GM21515 (cell line): ENCODE measurements at regions not wholly inside any gene's neighbourhood (a gene's known extent, or its start where the extent isn't known, plus 50 kb on each side); places are given as distances from the start of the nearest gene placed in this dataset.
"Not testable (repeated sequence)": the region's sequence is repeated elsewhere in the genome, so short reads cannot be mapped to it uniquely, and the experiment has no call there.

Experiments
- ATAC-seq: cut with Tn5 transposase; IDR thresholded peaks from one replicate; pipeline ENCODE4 v1.9.1; 2021; ENCODE audit not compliant: unreplicated experiment

DNA sequence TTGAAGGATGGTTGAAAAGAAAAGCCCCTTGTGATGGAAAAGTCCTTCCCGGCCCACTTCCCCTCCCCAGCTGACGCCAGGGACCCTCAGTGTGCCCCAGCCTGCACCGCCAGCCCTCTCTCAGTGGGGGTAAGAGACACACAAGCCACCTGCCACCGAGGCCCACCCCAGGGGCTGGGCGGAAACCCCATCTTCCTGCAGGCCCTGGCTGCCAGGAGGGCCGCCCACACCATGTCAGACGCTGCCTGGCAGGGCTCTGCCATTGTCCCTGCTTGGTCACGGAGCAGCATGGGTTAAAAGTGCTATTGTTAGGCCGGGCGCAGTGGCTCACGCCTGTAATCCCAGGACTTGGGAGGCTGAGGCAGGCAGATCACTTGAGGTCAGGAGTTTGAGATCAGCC is 142.0 kb upstream of the ZNF469 start:
- ATAC-seq, result not testable (repeated sequence)

- not testable (repeated sequence) for ATAC-seq
Observed at GRCh38 chr16:88241404-88242311, 141.1 kb upstream of the ZNF469 start.

DNA sequence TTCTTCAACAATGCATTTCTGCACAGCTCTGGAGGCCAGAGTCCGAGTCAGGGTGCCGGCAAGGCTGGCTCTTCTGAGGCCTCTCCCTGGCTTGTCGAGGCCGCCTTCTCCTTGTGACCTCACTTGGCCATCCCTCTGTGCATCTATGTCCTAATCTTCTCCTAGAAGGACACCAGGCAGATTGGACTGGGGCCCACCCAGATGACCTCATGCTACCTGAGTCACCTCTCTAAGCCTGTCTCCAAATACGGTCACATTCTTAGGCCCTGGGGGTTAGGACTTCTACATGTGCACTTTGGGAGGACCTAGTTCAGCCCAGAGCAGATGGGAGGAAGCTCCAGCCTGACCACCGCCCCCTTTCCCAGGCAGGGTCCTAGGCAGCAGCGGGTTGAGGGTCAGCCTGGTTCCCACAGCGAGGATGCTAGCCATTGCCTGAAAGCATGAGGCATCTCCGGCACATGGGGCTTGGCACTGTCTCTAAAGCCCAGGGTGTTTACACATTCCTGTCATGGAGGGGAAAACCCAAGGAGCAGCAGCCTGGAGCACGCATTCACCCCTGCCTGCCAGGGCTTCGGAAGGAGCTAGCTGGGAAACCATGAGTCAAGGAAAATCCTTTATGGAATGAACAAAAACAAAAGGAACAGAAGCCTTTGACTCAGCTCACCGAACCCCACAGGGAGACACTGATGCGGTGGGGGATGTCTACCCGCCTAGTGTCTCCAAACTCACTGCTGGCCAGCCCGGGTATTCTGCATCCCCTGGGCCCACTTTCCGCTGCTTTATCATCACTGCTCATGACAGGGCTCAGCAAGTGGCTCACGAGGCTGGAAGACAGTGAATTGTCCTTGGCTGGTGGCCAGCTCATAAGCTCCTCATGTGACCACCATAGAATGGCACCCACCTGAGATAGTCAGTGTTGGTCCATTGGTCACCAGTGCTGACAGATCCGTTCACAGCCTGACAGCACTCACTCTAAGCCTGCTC is 140.2 kb upstream of the ZNF469 start:
- not testable (repeated sequence) for ATAC-seq

GRCh38 chr16:88243921-88244320 is 138.8 kb upstream of the ZNF469 start:
- not testable (repeated sequence) for ATAC-seq

DNA sequence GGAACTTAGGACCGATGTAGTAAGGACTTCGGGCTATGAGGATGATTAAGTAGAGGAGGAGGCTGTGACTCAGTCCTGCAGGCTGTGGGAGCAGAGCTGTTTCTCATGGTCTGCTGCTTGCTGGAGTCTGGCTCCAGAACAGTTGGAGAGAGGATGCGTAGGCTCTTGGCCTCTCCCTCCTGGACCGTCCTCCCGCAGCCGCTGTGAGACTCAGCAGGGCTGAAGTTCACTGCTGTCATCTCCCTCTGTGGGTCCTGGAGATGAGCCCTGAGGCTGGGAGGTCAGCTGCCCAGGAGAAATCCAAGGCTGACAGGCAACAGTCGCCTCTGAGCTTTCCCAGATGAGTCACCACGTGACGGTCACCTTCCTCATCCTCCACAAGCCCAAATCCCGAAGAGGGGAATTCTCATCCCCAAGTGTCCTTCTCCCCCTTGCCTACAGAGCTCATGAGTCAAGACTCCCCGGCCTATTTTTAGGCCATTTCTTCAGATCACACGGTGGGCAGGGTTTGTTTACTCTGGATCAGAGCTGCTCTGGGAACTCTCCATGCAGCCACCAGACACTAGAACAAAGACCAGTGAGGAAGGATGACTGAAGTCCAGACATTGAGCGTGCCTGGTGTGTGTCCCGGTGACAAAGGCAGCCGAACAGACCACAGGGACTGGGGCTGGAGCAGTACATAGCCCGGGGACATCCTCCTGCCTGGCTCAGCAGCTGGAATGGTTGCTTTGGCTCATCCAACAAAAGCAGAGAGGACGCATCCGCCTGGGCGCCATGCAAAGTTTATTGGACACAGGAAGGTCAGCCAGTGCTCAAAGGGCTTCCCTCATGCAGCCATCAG is 137.3 kb upstream of the ZNF469 start:
- ATAC-seq, result not testable (repeated sequence)

DNA sequence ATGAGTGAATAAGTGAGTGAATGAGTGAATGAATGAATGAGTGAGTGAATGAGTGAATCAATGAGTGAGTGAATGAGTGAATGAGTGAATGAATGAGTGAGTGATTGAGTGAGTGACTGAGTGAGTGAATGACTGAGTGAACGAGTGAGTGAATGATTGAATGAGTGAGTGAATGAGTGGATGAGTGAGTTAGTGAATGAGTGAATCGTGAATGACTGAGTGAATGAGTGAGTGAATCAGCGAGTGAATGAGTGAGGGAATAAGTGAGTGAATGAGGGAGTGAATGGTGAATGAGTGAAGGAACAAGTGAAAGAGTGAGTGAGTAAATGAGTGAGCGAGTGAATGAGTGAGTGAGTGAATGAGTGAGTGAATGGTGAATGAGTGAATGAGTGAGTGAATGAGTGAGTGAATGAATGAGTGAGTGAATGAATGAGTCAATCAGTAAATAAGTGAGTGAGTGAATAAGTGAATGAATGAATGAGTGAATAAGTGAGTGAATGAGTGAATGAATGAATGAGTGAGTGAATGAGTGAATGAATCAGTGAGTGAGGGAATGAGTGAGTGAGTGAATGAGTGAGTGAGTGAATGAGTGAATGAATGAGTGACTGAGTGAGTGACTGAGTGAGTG is 135.7 kb upstream of the ZNF469 start:
- ATAC-seq, result not testable (repeated sequence)

- not testable (repeated sequence) for ATAC-seq
Observed at GRCh38 chr16:88247583-88247966, 135.2 kb upstream of the ZNF469 start.

DNA sequence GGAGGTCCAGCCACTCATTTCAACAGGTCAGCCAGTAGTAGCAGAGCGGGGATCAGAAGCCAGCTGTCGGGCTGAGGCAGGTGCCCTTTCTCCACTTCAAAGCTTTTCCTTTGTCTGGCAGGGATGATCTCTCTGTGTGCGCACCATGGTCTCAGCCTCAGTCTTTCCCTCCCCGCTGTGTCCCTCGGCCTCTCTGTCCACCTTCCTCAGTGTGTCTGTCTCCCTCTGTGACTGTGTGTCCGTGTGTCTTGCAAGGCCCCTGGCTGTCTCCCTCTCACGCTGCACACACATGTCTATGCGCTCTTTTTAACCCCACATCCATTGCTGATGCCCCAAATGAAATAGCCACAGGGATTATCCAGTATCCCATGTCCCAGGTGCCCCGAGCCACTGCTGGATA is 134.0 kb upstream of the ZNF469 start:
- not testable (repeated sequence) for ATAC-seq

DNA sequence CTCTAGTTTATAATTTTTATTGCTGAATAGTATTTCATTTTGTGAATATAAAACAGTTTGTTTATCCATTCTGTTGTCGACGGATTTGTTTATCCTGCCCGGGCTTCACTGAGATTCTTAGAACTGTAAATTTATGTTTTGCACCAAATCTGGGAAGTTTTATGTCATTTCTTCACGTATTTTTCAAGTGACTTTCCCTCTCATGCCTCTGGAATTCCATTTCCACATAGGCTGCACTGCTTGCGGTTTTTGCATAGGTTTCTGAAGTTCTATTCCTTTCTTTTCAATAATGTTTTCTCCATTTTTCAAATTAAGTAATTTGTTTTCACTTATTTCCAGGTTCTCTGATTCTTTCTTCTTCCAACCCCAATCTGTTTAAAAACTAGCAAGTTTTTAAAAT is 132.4 kb upstream of the ZNF469 start:
- ATAC-seq, result not testable (repeated sequence)

DNA sequence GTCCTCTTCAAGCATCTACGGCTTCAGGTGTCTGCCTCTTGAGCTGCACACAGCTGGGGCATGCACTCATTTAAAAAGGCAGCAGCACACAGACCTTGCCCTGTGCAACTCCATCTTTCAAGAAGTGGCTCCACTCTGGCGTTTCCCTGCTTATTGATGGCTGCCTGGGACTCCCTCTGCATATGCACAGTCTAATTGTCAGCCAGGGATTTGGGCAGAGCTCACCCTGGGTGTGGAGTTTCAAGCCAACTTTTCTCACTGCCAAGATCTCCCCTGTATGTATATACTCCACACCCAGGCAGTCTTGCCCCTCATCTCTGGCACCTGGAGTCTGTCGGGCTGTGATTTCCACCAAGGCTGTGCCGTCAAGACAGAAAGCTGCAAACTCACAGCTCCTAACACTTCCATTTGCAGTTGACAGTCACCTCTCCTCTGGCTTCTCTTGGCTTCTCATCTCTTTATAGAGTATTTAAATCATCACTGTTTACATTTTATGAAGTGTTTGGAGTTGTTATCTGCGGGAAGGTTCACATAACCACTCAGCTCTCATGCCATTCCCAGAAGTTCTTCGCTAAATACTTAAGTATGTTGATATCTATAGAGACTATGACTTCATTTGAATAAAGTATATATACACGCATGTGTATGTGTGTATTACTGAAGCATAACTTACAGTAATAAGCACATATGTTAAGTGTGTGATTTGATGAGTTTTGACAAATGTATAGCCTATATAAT is 130.5 kb upstream of the ZNF469 start:
- not testable (repeated sequence) for ATAC-seq

DNA sequence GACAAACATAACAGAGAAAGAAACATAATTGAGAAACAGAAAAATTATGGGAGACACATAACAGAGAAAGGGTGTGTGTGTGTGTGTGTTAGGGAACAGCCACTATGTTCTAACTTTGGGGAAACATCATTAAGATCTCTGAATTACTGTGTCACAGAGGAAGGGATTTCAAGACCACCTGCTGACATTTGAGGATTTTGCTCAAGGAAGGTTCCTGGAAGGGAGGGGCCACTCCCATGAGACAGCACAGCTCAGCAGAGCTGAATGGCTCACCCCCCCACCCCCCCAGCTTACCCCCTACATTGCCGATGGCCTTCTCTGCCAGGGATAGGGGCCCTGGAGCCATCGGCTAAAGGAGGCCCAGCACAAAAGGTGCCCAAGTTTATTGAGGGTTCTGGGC is 124.6 kb upstream of the ZNF469 start:
- not testable (repeated sequence) for ATAC-seq

GRCh38 chr16:88258764-88259525 is 123.8 kb upstream of the ZNF469 start:
- not testable (repeated sequence) for ATAC-seq

DNA sequence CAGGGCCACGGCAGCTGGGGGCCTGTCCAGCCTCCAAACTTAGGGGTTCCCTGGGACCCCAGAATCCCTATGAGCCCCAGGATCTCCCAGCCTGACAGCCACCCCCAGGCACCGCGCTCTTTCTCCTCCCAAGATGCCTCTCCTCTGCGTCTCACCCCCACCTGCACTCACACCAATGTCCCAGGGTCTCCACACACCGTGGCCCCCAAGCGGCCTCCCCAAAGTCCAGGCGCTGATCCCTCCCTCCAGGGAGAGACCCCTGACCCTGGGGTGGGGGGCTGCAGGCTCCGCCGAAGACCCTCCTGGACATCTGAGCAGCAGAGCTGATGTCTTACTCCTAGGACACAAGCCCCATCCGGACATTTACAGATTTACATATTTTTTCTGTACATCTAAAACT is 123.2 kb upstream of the ZNF469 start:
- ATAC-seq, result not testable (repeated sequence)

GRCh38 chr16:88260146-88260545 is 122.6 kb upstream of the ZNF469 start:
- ATAC-seq, result not testable (repeated sequence)

DNA sequence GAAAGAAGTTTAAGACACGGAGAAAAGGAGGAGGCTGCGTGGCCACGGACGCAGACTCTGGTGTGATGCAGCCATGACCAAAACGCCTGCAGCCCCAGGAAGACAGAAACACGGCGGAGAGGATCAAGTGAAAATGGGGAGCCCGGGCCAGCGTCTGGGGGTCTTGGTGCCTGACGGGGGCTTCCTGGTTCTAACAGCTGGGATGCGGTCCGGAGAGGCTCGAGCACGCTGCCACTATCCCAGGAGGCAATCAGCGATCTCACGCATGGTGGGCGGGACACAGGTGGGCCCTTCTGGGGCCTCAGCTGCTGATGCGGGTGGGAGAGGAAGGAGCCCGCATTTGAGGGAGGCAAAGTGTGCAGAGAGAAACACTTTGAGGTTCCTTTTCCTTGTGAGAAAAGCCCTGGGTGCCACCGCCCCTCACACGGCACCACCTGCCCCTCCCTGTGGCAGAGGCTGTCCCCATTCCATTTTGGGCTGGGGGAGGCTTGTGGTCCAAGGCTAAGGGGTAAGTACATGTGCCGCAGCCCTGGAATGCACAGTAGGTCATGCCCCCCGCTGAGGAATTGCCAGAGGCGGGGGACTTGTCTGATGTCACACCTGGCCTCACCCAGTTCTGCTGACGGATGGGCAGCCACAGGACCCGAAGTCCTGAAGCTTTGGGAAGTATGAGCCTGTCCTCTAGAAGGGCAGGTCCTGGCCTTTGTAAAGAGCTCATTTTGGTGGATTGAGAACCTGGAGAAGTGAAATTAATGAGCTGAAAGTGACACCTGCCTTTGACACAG is 121.7 kb upstream of the ZNF469 start:
- ATAC-seq, result not testable (repeated sequence)

GRCh38 chr16:88261814-88262605 is 120.7 kb upstream of the ZNF469 start:
- ATAC-seq, result not testable (repeated sequence)
